Esophagus muscularis mucosa (tissue), 4 donors: ENCODE measurements at regions not wholly inside any gene's neighbourhood (a gene's known extent, or its start where the extent isn't known, plus 50 kb on each side); places are given as distances from the start of the nearest gene placed in this dataset.

Experiments
- CTCF ChIP-seq, 3 experiments: fragments of 200-600 bp in 2 of 3; fragments of 450-650 bp in 1 of 3; sonication (generic) in 2 of 3; IDR thresholded peaks; one replicate each; pipeline ENCODE4 v1.5.1; 2017 to 2019; ENCODE audit warnings: antibody characterized with exemption in 3 of 3, mild to moderate bottlenecking in 2 of 3, moderate library complexity in 1 of 3
- EP300 ChIP-seq: sonication (generic); formaldehyde crosslinking; IDR thresholded peaks from one replicate; pipeline ENCODE4 v1.6.1; 2017; ENCODE audit warnings: antibody characterized with exemption
- POLR2A ChIP-seq: fragments of 450-650 bp; IDR thresholded peaks from one replicate; pipeline ENCODE4 v1.6.1; 2017; ENCODE audit warnings: antibody characterized with exemption, moderate library complexity, mild to moderate bottlenecking, low read depth
- POLR2AphosphoS5 ChIP-seq, 2 donors: sonication (generic); formaldehyde crosslinking; IDR thresholded peaks; one replicate each; pipeline ENCODE4 v1.6.1; 2017; ENCODE audit warnings: antibody characterized with exemption in 2 of 2

- TF ChIP-seq POLR2A (no peak), CTCF (IDR thresholded peaks at IDR 0.05) (no peak), EP300 (no peak), POLR2AphosphoS5 (IDR thresholded peaks at IDR 0.05) (no peak)
These were observed 61.0 kb upstream of the PLET1 start for GRCh38 chr11:112321501-112322172.
